ENCODE measurements at regions not wholly inside any gene's neighbourhood (a gene's known extent, or its start where the extent isn't known, plus 50 kb on each side); places are given as distances from the start of the nearest gene placed in this dataset.

DNA sequence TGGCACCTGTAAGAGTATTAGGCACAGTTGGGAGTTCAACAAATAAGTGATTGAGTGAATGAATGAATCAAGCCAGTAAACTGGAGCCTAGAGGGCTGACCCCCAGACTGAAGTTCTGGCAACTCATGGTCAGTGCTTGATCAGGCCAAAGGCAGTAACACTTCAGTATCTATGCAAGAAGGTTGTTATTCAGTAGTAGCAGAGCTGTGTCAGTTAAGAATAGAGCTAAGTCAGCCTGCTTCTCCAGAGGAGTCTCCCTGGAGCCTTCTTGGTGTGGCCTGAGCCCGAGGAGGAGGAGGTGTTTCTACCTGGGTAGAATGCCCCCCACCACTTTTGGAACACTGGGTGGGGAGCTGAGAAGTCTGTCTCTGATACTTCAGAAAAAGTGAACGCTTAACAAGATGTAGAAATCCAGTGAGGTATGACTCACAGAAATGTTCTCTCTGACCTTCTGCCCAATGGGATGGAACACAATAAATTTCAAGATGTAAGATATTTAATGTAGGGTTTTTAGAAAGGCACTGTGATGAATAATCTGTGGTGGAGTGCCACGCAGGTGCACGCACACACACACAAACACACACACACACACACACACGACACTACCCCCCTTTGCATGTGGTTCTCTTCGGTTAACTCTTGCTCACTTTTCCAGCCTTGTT, 219.9 kb downstream of the HIPK3 start:
- TF ChIP-seq, protein P1, sequence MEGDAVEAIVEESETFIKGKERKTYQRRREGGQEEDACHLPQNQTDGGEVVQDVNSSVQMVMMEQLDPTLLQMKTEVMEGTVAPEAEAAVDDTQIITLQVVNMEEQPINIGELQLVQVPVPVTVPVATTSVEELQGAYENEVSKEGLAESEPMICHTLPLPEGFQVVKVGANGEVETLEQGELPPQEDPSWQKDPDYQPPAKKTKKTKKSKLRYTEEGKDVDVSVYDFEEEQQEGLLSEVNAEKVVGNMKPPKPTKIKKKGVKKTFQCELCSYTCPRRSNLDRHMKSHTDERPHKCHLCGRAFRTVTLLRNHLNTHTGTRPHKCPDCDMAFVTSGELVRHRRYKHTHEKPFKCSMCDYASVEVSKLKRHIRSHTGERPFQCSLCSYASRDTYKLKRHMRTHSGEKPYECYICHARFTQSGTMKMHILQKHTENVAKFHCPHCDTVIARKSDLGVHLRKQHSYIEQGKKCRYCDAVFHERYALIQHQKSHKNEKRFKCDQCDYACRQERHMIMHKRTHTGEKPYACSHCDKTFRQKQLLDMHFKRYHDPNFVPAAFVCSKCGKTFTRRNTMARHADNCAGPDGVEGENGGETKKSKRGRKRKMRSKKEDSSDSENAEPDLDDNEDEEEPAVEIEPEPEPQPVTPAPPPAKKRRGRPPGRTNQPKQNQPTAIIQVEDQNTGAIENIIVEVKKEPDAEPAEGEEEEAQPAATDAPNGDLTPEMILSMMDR (IDR thresholded peaks at IDR 0.05): no peak
- Mint-ChIP-seq H3K27ac (no peak overlapping the region), H3K4me1 (ENCODE audit: low read depth) (peaks cover 50% of the 10 kb centered on the region), H3K9me3 (no peaks in the 10 kb centered on the region), H3K4me3 (no peak overlapping the region), H3K27me3 (ENCODE audit: insufficient read depth) (no peaks in the 10 kb centered on the region), H3K36me3 (ENCODE audit: low read depth) (no peaks in the 10 kb centered on the region)
- peak; percentile 55 for DNase-seq

DNA sequence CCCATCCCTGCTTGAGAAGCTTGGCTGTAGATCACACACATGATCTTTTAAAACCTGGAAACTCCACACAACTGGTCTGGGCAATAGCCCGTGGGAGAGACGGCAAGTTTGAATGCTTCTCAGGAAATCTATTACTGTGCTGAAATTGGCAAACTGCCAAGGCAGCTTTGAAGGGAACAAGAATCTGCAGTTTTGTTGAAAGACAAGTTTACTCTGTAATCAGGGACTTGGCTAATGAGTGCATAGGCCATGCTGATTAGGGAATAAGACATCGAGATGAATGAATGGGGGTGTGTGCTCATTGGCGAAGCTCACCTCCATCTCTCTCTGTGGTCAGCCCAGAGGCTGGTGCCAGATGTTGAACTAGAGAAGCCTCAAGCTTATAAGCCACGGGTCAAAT, 218.8 kb downstream of the HIPK3 start:
- TF ChIP-seq, protein P1 (IDR thresholded peaks at IDR 0.05): no peak
- Mint-ChIP-seq H3K9me3 (no peaks in the 10 kb centered on the region), H3K36me3 (ENCODE audit: low read depth) (peaks cover 6% of the 10 kb centered on the region; the same call in 1 of the 2 replicates), H3K27me3 (ENCODE audit: insufficient read depth) (no peaks in the 10 kb centered on the region), H3K4me3 (no peak overlapping the region), H3K4me1 (ENCODE audit: low read depth) (peaks cover 52% of the 10 kb centered on the region), H3K27ac (no peak overlapping the region)
- DNase-seq: peak; percentile 41

DNA sequence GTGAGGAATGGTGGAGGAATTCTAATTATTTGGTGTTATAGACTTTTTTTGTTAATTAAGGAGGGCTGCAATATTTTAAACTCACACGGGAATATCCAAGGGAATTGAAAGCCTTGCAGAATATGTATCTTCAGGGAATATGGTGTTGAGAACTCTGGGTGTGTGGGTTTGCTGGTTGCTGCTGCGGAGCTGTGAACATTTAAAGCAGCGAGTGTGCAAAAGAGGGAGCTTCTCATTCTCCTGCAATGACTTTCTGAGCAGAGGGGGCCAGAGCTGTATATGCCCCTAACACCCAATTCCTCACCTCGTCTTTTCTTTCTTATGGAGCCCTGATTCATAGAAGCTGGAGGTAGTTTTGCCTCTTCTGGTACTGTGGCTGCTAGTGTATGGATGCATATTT, 217.7 kb downstream of the HIPK3 start:
- no peaks in the 10 kb centered on the region for H3K27me3 Mint-ChIP-seq (ENCODE audit: insufficient read depth)
- TF ChIP-seq, protein P1 (IDR thresholded peaks at IDR 0.05): no peak
- H3K9me3 Mint-ChIP-seq: no peaks in the 10 kb centered on the region
- DNase-seq: no peak
- H3K4me1 Mint-ChIP-seq (ENCODE audit: low read depth): peaks cover 51% of the 10 kb centered on the region
- H3K27ac Mint-ChIP-seq: peak overlapping the region; percentile 19; the same call in 1 of the 2 replicates
- no peak overlapping the region for H3K4me3 Mint-ChIP-seq
- H3K36me3 Mint-ChIP-seq (ENCODE audit: low read depth): peaks cover 6% of the 10 kb centered on the region; the same call in 1 of the 2 replicates

DNA sequence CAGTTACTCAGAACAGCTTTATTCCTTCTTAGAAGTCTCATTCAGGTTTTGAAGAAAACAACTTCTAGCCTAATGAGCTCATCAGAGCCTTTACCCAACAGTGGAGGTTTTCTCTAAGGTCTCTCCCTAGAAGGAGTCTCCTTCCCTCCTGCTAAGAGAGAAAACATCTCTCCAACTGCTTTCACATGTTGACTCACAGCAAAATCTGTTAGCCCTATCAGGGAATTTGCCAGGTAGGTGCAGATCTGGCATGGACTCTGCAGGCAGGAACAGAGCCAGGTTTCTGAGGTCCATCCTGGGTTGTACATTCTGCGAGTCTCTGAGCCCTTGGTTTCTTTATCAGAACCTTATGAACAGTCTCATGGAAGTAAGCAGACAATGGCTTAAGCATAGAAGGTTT, 214.4 kb downstream of the HIPK3 start:
- Mint-ChIP-seq H3K36me3 (ENCODE audit: low read depth) (peaks cover 7% of the 10 kb centered on the region), H3K9me3 (no peaks in the 10 kb centered on the region), H3K4me3 (no peak overlapping the region), H3K27ac (peak overlapping the region; percentile 30), H3K4me1 (ENCODE audit: low read depth) (peaks cover 71% of the 10 kb centered on the region), H3K27me3 (ENCODE audit: insufficient read depth) (no peaks in the 10 kb centered on the region)
- no peak for DNase-seq
- TF ChIP-seq, protein P1 (IDR thresholded peaks at IDR 0.05): no peak

DNA sequence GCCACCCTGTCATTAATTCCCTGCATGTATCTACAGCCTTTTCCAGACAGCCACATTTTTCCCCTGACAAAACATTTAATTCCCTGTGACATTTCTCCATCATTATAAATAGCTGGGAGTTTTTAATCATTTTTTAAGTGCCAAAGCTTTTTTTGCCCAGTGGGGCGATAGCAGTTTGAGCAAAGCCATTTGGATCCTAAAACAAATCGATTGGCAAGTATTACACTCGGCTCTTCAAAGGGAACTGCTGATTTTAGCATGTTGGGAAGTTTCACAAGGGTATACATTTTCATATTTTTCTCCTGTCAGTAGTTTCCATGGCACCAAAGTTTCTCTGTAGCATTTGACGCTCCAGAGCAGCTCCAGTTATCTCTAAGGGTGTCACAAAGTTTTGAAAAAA, 210.8 kb downstream of the HIPK3 start:
- TF ChIP-seq, protein P1 (IDR thresholded peaks at IDR 0.05): no peak
- peaks cover 83% of the 10 kb centered on the region for H3K4me1 Mint-ChIP-seq (ENCODE audit: low read depth)
- H3K27ac Mint-ChIP-seq: no peak overlapping the region
- no peak overlapping the region for H3K4me3 Mint-ChIP-seq
- peaks cover 13% of the 10 kb centered on the region for H3K36me3 Mint-ChIP-seq (ENCODE audit: low read depth)
- H3K9me3 Mint-ChIP-seq: no peaks in the 10 kb centered on the region
- H3K27me3 Mint-ChIP-seq (ENCODE audit: insufficient read depth): no peaks in the 10 kb centered on the region; the same call in 1 of the 2 replicates
- no peak for DNase-seq

Data from HFFc6 (cell line).